H1 (cell line): ENCODE measurements at regions not wholly inside any gene's neighbourhood (a gene's known extent, or its start where the extent isn't known, plus 50 kb on each side); places are given as distances from the start of the nearest gene placed in this dataset.

Experiments
- BACH1 ChIP-seq: IDR thresholded peaks from 2 replicates; pipeline ENCODE4 v1.6.1; 2012; ENCODE audit warnings: low read length, improper control_type of control experiment
- CBX5 ChIP-seq: fragments of 300-800, 300-1000 bp; sonication (generic); IDR thresholded peaks from 2 replicates; pipeline ENCODE4 v1.7.1; 2016; ENCODE audit warnings: antibody characterized with exemption, low read length, low read depth
- CHD7 ChIP-seq: fragments of 300-600 bp; sonication (generic); IDR thresholded peaks from 2 replicates; pipeline ENCODE4 v1.7.1; 2012; ENCODE audit warnings: low read length, moderate library complexity, mild to moderate bottlenecking, inconsistent platforms; ENCODE audit not compliant: insufficient replicate concordance
- CTBP2 ChIP-seq: IDR thresholded peaks from 2 replicates; pipeline ENCODE4 v1.7.0; 2011; ENCODE audit warnings: borderline replicate concordance, mild to moderate bottlenecking, moderate library complexity, mixed read lengths, low read length; ENCODE audit not compliant: insufficient read depth, insufficient read length
- CTCF ChIP-seq, 3 experiments: IDR thresholded peaks; 1 replicate in 2 of 3; 2 replicates in 1 of 3; pipeline versions ENCODE4 v1.5.1 to v1.6.1; 2011; ENCODE audit warnings: low read length in 3 of 3, mild to moderate bottlenecking in 3 of 3, inconsistent platforms in 2 of 3, low read depth in 1 of 3, moderate library complexity in 1 of 3; ENCODE audit not compliant: insufficient read depth in 1 of 3; ENCODE audit errors: control extremely low read depth in 1 of 3
- FOSL1 ChIP-seq: IDR thresholded peaks from 2 replicates; pipeline ENCODE4 v1.6.1; 2011; ENCODE audit warnings: mild to moderate bottlenecking, low read depth, low read length, moderate library complexity; ENCODE audit not compliant: insufficient read depth
- PHF8 ChIP-seq: fragments of 200-600 bp; sonication (generic); conservative IDR thresholded peaks from 2 replicates; pipeline ENCODE4 v1.7.1; 2012; ENCODE audit warnings: low read depth, mild to moderate bottlenecking, inconsistent platforms, low read length, moderate library complexity
- POLR2A ChIP-seq, 2 experiments: IDR thresholded peaks; 1 replicate in 1 of 2; 2 replicates in 1 of 2; pipeline ENCODE4 v1.6.1; 2011; ENCODE audit warnings: low read depth in 2 of 2, low read length in 2 of 2, mild to moderate bottlenecking in 2 of 2; ENCODE audit errors: control extremely low read depth in 1 of 2
- POLR2AphosphoS5 ChIP-seq: IDR thresholded peaks from 2 replicates; pipeline ENCODE4 v1.6.1; 2011; ENCODE audit warnings: low read depth, low read length
- RAD21 ChIP-seq, 2 experiments: IDR thresholded peaks in 1 of 2; conservative IDR thresholded peaks in 1 of 2; 2 replicates each; pipeline ENCODE4 v1.6.1; 2011; ENCODE audit warnings: low read depth in 2 of 2, low read length in 2 of 2, improper control_type of control experiment in 1 of 2, inconsistent platforms in 1 of 2, mild to moderate bottlenecking in 1 of 2, moderate library complexity in 1 of 2

GRCh38 chr6:167669553-167669849 lies 157.2 kb upstream of the AFDN start (continued):
- no peak for TF ChIP-seq CHD7
- no peak for TF ChIP-seq POLR2AphosphoS5
- no peak for TF ChIP-seq PHF8
- no peak for TF ChIP-seq CTCF (IDR thresholded peaks at IDR 0.05; ENCODE audit: control extremely low read depth in 1 of 3, insufficient read depth in 1 of 3, low read depth in 1 of 3, low read length in 3 of 3)
- TF ChIP-seq FOSL1, result no peak
- TF ChIP-seq CBX5, result no peak
- no peak for TF ChIP-seq POLR2A (IDR thresholded peaks at IDR 0.05; ENCODE audit: control extremely low read depth in 1 of 2, low read depth in 2 of 2, low read length in 2 of 2)
- no peak for TF ChIP-seq CTBP2
- TF ChIP-seq BACH1, result no peak
- TF ChIP-seq RAD21 (IDR thresholded peaks at IDR 0.05 in 1 of 2, conservative IDR thresholded peaks at IDR 0.05 in 1 of 2; ENCODE audit: low read depth in 2 of 2, low read length in 2 of 2), result no peak
